WTC11 (cell line): ENCODE measurements at regions not wholly inside any gene's neighbourhood (a gene's known extent, or its start where the extent isn't known, plus 50 kb on each side); places are given as distances from the start of the nearest gene placed in this dataset.

Experiments
- ATAC-seq: fragments of 200-7000 bp; cut with Tn5 transposase; 2 replicates; pipeline ENCODE4 v1.10.0; 2021; ENCODE audit warnings: mild to moderate bottlenecking, moderate library complexity
- CTCF ChIA-PET: fragments of 300-600 bp; sonication (Branson Sonifier 250); formaldehyde crosslinking; loops from one replicate; lab custom pipeline; 2021; ENCODE audit warnings: antibody characterized with exemption; lab: Charles Lee
- POLR2A ChIA-PET: fragments of 350-600 bp; sonication (Branson Sonifier 250); formaldehyde crosslinking; loops from one replicate; lab custom pipeline; 2021; ENCODE audit warnings: antibody characterized with exemption; lab: Charles Lee
- DNase-seq: peaks from one replicate; pipeline ENCODE4 v3.0.0; 2021; ENCODE audit warnings: low spot score
- H3K27ac Mint-ChIP-seq: 2 replicates; pipeline ENCODE4 v1.8.0; 2021; ENCODE audit warnings: mixed read lengths
- H3K27me3 Mint-ChIP-seq: 2 replicates; pipeline ENCODE4 v1.8.0; 2021; ENCODE audit warnings: low read depth, mild to moderate bottlenecking, moderate library complexity, mixed read lengths
- H3K36me3 Mint-ChIP-seq: 2 replicates; pipeline ENCODE4 v1.8.0; 2021; ENCODE audit warnings: mixed read lengths
- H3K4me1 Mint-ChIP-seq: 2 replicates; pipeline ENCODE4 v1.8.0; 2022; ENCODE audit warnings: mixed read lengths
- H3K4me3 Mint-ChIP-seq: 2 replicates; pipeline ENCODE4 v1.8.0; 2021; ENCODE audit warnings: mild to moderate bottlenecking, moderate library complexity, mixed read lengths
- H3K9me3 Mint-ChIP-seq: 2 replicates; pipeline ENCODE4 v1.8.0; 2021; ENCODE audit warnings: mixed read lengths
- E2F5 ChIP-seq: sonication (generic); formaldehyde crosslinking; IDR thresholded peaks from 2 replicates; pipeline ENCODE4 v1.8.1; 2022; ENCODE audit warnings: mild to moderate bottlenecking, moderate library complexity, missing genetic modification reagents
- ETV6 ChIP-seq: sonication (generic); formaldehyde crosslinking; IDR thresholded peaks from 2 replicates; pipeline ENCODE4 v1.8.1; 2022; ENCODE audit warnings: mild to moderate bottlenecking, missing genetic modification reagents
- GABPB1 ChIP-seq: sonication (generic); formaldehyde crosslinking; IDR thresholded peaks from 2 replicates; pipeline ENCODE4 v1.8.1; 2023; ENCODE audit warnings: mild to moderate bottlenecking, missing genetic modification reagents
- IRF2 ChIP-seq: sonication (generic); formaldehyde crosslinking; IDR thresholded peaks from 2 replicates; pipeline ENCODE4 v1.8.0; 2022; ENCODE audit warnings: low read depth, missing genetic modification reagents, borderline replicate concordance
- KAT7 ChIP-seq: sonication (generic); formaldehyde crosslinking; IDR thresholded peaks from 2 replicates; pipeline ENCODE4 v1.8.1; 2023; ENCODE audit warnings: missing genetic modification reagents, mild to moderate bottlenecking, borderline replicate concordance
- NFATC4 ChIP-seq: fragments of 250-450 bp; sonication (Bioruptor Pico); IDR thresholded peaks from 2 replicates; pipeline ENCODE4 v1.9.0; 2021; ENCODE audit warnings: mild to moderate bottlenecking
- NFYB ChIP-seq: sonication (generic); formaldehyde crosslinking; conservative IDR thresholded peaks from 2 replicates; pipeline ENCODE4 v1.8.0; 2022; ENCODE audit warnings: low read depth, missing genetic modification reagents
- NR3C1 ChIP-seq: sonication (generic); formaldehyde crosslinking; conservative IDR thresholded peaks from 2 replicates; pipeline ENCODE4 v1.8.1; 2023; ENCODE audit warnings: low read depth, mild to moderate bottlenecking, missing genetic modification reagents
- SMAD3 ChIP-seq: sonication (generic); formaldehyde crosslinking; IDR thresholded peaks from 2 replicates; pipeline ENCODE4 v1.8.0; 2022; ENCODE audit warnings: missing genetic modification reagents, mild to moderate bottlenecking, borderline replicate concordance
- SOX15 ChIP-seq: fragments of 250-450 bp; sonication (Bioruptor Pico); IDR thresholded peaks from 2 replicates; pipeline ENCODE4 v1.9.0; 2021; ENCODE audit warnings: mild to moderate bottlenecking
- TEAD4 ChIP-seq: sonication (generic); formaldehyde crosslinking; IDR thresholded peaks from 2 replicates; pipeline ENCODE4 v1.8.0; 2022; ENCODE audit warnings: mild to moderate bottlenecking, missing genetic modification reagents
- ZNF138 ChIP-seq: sonication (generic); formaldehyde crosslinking; conservative IDR thresholded peaks from 2 replicates; pipeline ENCODE4 v1.8.1; 2022; ENCODE audit warnings: mild to moderate bottlenecking, moderate library complexity, missing genetic modification reagents
- ZNF219 ChIP-seq: sonication (generic); formaldehyde crosslinking; IDR thresholded peaks from 2 replicates; pipeline ENCODE4 v1.8.0; 2023; ENCODE audit warnings: missing genetic modification reagents, mild to moderate bottlenecking, borderline replicate concordance
- ZNF423 ChIP-seq: fragments of 250-450 bp; sonication (Bioruptor Pico); IDR thresholded peaks from 2 replicates; pipeline ENCODE4 v2.1.2; 2022; ENCODE audit warnings: mild to moderate bottlenecking, moderate library complexity
- TF ChIP-seq, protein P1 (sequence below): sonication (generic); formaldehyde crosslinking; IDR thresholded peaks from 2 replicates; pipeline ENCODE4 v1.8.0; 2022; ENCODE audit warnings: mild to moderate bottlenecking, missing genetic modification reagents
- TF ChIP-seq, protein P2 (sequence below): fragments of 250-450 bp; sonication (Bioruptor Pico); IDR thresholded peaks from 2 replicates; pipeline ENCODE4 v1.9.0; 2021; ENCODE audit warnings: moderate library complexity, mild to moderate bottlenecking, inconsistent platforms, borderline replicate concordance
- TF ChIP-seq, protein P3 (sequence below): sonication (generic); formaldehyde crosslinking; IDR thresholded peaks from 2 replicates; pipeline ENCODE4 v1.8.1; 2022; ENCODE audit warnings: missing genetic modification reagents, borderline replicate concordance
- TF ChIP-seq, protein P4 (sequence below): fragments of 250-450 bp; sonication (Bioruptor Pico); IDR thresholded peaks from 2 replicates; pipeline ENCODE4 v2.1.2; 2022; ENCODE audit warnings: mild to moderate bottlenecking, moderate library complexity
- TF ChIP-seq, protein P5 (sequence below): sonication (generic); formaldehyde crosslinking; IDR thresholded peaks from 2 replicates; pipeline ENCODE4 v1.8.1; 2022; ENCODE audit warnings: low read depth, mild to moderate bottlenecking, moderate library complexity, missing genetic modification reagents, borderline replicate concordance

DNA sequence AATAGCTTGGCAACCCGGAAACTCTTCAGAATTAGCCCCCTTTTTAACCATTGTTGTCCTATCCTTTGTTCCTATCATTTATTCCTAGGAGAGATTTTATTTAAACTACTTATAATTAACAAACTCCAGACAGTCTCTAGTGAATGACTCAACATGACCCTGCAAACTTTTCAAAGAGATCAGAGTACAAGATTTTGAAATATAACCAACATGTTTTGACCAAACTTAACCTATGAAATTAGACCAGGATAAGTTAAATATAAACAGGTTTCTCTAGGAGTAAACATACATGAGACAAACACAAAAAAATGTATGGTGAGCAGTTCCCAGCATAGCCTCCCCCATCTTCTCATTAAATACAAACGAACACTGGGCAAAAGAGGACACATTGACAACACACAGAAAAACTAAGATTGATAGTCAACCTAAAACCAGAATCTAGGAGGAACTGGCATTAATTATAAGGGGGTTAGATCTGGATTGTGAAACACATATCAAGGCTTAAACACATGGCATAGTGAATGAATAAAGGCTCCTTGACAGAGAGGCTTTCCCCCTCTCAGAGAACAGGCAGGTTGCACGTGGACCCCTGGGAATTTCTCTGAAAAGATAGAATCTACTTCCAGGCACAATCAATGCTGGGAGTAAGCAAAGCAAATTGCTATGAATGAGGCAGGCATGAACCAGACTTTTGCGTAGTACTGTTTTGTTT, 284.1 kb downstream of the IRS1 start:
- ATAC-seq (no peak), DNase-seq (no peak)
- Mint-ChIP-seq H3K27me3 (no peaks in the 10 kb centered on the region), H3K27ac (no peak overlapping the region), H3K36me3 (peaks cover 6% of the 10 kb centered on the region), H3K4me3 (no peak overlapping the region), H3K4me1 (no peaks in the 10 kb centered on the region), H3K9me3 (peaks cover 13% of the 10 kb centered on the region)
- TF ChIP-seq, protein P1, sequence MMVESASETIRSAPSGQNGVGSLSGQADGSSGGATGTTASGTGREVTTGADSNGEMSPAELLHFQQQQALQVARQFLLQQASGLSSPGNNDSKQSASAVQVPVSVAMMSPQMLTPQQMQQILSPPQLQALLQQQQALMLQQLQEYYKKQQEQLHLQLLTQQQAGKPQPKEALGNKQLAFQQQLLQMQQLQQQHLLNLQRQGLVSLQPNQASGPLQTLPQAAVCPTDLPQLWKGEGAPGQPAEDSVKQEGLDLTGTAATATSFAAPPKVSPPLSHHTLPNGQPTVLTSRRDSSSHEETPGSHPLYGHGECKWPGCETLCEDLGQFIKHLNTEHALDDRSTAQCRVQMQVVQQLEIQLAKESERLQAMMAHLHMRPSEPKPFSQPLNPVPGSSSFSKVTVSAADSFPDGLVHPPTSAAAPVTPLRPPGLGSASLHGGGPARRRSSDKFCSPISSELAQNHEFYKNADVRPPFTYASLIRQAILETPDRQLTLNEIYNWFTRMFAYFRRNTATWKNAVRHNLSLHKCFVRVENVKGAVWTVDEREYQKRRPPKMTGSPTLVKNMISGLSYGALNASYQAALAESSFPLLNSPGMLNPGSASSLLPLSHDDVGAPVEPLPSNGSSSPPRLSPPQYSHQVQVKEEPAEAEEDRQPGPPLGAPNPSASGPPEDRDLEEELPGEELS (CRISPR knock-in tag): no peak
- no peak for TF ChIP-seq SMAD3 (CRISPR knock-in tag)
- no peak for TF ChIP-seq ZNF138 (CRISPR knock-in tag)
- no peak for TF ChIP-seq E2F5 (CRISPR knock-in tag)
- peak; percentile 49; the same call in 1 of the 2 replicates for TF ChIP-seq GABPB1 (CRISPR knock-in tag)
- POLR2A ChIA-PET: no interaction called here
- CTCF ChIA-PET: no interaction called here

GRCh38 chr2:226514895-226515294, 284.7 kb downstream of the IRS1 start:
- Mint-ChIP-seq H3K4me1 (no peaks in the 10 kb centered on the region), H3K27me3 (no peaks in the 10 kb centered on the region), H3K9me3 (peaks cover 9% of the 10 kb centered on the region), H3K4me3 (no peak overlapping the region), H3K27ac (no peak overlapping the region), H3K36me3 (0 out of 2 replicates have a peak, but pooled peaks cover 5% of the 10 kb centered on the region)
- no peak for TF ChIP-seq NR3C1 (CRISPR knock-in tag)
- POLR2A ChIA-PET: no interaction called here
- ATAC-seq (no peak), DNase-seq (no peak)
- CTCF ChIA-PET: no interaction called here

DNA sequence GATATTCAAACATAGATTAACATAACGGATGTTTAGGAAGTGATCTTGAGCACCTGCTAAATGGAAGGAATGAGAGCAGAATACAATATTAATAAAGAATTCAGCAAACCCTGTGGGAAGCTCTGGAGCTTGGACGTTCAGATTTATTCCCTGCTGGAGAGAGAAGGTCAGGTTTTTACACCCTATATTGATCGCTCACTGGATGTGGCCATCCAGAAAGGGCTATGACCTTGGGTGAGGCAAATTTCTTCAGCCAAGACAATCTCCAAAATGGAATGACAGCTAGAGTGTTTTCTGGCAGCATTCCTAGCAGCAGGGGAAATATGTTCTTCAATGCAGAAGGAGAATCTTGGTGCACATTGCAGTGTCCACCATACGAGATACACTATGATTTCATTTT, 288.3 kb downstream of the IRS1 start:
- CTCF ChIA-PET: no interaction called here
- H3K27me3 Mint-ChIP-seq: no peaks in the 10 kb centered on the region
- ATAC-seq (no peak), DNase-seq (no peak)
- no peaks in the 10 kb centered on the region for H3K36me3 Mint-ChIP-seq
- H3K4me3 Mint-ChIP-seq: no peak overlapping the region
- POLR2A ChIA-PET: no interaction called here
- no peaks in the 10 kb centered on the region for H3K9me3 Mint-ChIP-seq
- H3K4me1 Mint-ChIP-seq: peaks cover 2% of the 10 kb centered on the region
- no peak overlapping the region for H3K27ac Mint-ChIP-seq
- no peak for TF ChIP-seq ZNF219 (CRISPR knock-in tag)
- TF ChIP-seq, protein P2, sequence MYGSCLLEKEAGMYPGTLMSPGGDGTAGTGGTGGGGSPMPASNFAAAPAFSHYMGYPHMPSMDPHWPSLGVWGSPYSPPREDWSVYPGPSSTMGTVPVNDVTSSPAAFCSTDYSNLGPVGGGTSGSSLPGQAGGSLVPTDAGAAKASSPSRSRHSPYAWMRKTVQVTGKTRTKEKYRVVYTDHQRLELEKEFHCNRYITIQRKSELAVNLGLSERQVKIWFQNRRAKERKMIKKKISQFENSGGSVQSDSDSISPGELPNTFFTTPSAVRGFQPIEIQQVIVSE (CRISPR knock-in tag): no peak
- TF ChIP-seq, protein P3, sequence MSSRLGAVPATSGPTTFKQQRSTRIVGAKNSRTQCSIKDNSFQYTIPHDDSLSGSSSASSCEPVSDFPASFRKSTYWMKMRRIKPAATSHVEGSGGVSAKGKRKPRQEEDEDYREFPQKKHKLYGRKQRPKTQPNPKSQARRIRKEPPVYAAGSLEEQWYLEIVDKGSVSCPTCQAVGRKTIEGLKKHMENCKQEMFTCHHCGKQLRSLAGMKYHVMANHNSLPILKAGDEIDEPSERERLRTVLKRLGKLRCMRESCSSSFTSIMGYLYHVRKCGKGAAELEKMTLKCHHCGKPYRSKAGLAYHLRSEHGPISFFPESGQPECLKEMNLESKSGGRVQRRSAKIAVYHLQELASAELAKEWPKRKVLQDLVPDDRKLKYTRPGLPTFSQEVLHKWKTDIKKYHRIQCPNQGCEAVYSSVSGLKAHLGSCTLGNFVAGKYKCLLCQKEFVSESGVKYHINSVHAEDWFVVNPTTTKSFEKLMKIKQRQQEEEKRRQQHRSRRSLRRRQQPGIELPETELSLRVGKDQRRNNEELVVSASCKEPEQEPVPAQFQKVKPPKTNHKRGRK: no peak
- TF ChIP-seq, all 79 proteins: peak for 0

DNA sequence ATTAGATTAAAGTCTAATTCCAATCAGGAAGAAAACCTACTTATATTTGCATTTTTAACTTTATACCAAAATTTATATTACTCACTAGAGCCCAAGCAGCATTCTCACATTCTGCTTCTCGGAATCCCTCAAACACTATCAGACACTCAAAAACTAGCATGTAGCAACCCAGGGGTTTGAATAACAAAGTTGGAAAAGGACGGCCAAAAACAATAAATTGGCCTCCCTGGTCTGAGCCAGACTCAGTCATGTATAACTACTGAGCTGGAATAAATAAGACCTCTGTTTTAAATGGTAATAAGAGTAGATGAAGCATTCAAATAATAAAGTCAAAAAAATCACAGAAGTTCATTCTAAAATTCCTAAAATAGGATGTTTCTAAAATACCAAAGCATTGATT, 290.9 kb downstream of the IRS1 start:
- ChIA-PET CTCF (interaction anchor here (1.0 kb wide), 1 partner anchor 114 kb away, joined by 3 read pairs; no protein-coding TSS in a partner anchor), POLR2A (no interaction called here)
- Mint-ChIP-seq H3K9me3 (peaks cover 3% of the 10 kb centered on the region; the same call in 1 of the 2 replicates), H3K27me3 (no peaks in the 10 kb centered on the region), H3K36me3 (no peaks in the 10 kb centered on the region), H3K4me1 (peaks cover 2% of the 10 kb centered on the region), H3K27ac (no peak overlapping the region), H3K4me3 (no peak overlapping the region)
- DNase-seq (no peak), ATAC-seq (no peak)
- TF ChIP-seq ETV6 (CRISPR knock-in tag) (no peak), SOX15 (CRISPR knock-in tag) (no peak), NFATC4 (CRISPR knock-in tag) (no peak), TEAD4 (CRISPR knock-in tag) (no peak), ZNF138 (CRISPR knock-in tag) (no peak), ZNF423 (CRISPR knock-in tag) (no peak), IRF2 (CRISPR knock-in tag) (no peak), KAT7 (CRISPR knock-in tag) (no peak), NFYB (no peak)
- TF ChIP-seq, protein P4, sequence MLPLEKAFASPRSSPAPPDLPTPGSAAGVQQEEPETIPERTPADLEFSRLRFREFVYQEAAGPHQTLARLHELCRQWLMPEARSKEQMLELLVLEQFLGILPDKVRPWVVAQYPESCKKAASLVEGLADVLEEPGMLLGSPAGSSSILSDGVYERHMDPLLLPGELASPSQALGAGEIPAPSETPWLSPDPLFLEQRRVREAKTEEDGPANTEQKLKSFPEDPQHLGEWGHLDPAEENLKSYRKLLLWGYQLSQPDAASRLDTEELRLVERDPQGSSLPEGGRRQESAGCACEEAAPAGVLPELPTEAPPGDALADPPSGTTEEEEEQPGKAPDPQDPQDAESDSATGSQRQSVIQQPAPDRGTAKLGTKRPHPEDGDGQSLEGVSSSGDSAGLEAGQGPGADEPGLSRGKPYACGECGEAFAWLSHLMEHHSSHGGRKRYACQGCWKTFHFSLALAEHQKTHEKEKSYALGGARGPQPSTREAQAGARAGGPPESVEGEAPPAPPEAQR (CRISPR knock-in tag): no peak
- TF ChIP-seq, protein P5, sequence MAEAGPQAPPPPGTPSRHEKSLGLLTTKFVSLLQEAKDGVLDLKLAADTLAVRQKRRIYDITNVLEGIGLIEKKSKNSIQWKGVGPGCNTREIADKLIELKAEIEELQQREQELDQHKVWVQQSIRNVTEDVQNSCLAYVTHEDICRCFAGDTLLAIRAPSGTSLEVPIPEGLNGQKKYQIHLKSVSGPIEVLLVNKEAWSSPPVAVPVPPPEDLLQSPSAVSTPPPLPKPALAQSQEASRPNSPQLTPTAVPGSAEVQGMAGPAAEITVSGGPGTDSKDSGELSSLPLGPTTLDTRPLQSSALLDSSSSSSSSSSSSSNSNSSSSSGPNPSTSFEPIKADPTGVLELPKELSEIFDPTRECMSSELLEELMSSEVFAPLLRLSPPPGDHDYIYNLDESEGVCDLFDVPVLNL: no peak
